ENCODE measurements at regions not wholly inside any gene's neighbourhood (a gene's known extent, or its start where the extent isn't known, plus 50 kb on each side); places are given as distances from the start of the nearest gene placed in this dataset.

- TF ChIP-seq CTCF (IDR thresholded peaks at IDR 0.05) (no peak), ZFX (IDR thresholded peaks at IDR 0.05; ENCODE audit: borderline replicate concordance) (no peak)
Observed at GRCh38 chr6:139480356-139481165, 106.1 kb upstream of the CITED2 start.
